ENCODE measurements at regions not wholly inside any gene's neighbourhood (a gene's known extent, or its start where the extent isn't known, plus 50 kb on each side); places are given as distances from the start of the nearest gene placed in this dataset.

GRCh38 chr18:78562531-78562961, 417.1 kb upstream of the SALL3 start:
- no peak for DNase-seq

GRCh38 chr18:78563110-78563509, 416.5 kb upstream of the SALL3 start:
- DNase-seq, result no peak

GRCh38 chr18:78564030-78564429, 415.6 kb upstream of the SALL3 start:
- DNase-seq, result no peak

- DNase-seq, result no peak
These were observed 415.1 kb upstream of the SALL3 start for GRCh38 chr18:78564518-78564917.

- DNase-seq, result no peak
These were observed 414.4 kb upstream of the SALL3 start for GRCh38 chr18:78565240-78565639.

- no peak for DNase-seq
These were observed 413.6 kb upstream of the SALL3 start for GRCh38 chr18:78566065-78566464.

GRCh38 chr18:78566720-78567119, 412.9 kb upstream of the SALL3 start:
- DNase-seq, result no peak

- DNase-seq, result no peak
These were observed 408.4 kb upstream of the SALL3 start for GRCh38 chr18:78571063-78571785.

- DNase-seq, result no peak
These were observed 407.7 kb upstream of the SALL3 start for GRCh38 chr18:78571831-78572347.

- no peak for DNase-seq
These were observed 405.8 kb upstream of the SALL3 start for GRCh38 chr18:78573773-78574172.

- DNase-seq, result no peak
These were observed 402.7 kb upstream of the SALL3 start for GRCh38 chr18:78576967-78577366.

- no peak for DNase-seq
These were observed 400.2 kb upstream of the SALL3 start for GRCh38 chr18:78579449-78579848.

- DNase-seq, result no peak
These were observed 399.6 kb upstream of the SALL3 start for GRCh38 chr18:78579854-78580577.

- no peak for DNase-seq
These were observed 398.7 kb upstream of the SALL3 start for GRCh38 chr18:78580835-78581339.

GRCh38 chr18:78582181-78582709, 397.4 kb upstream of the SALL3 start:
- no peak for DNase-seq

- no peak for DNase-seq
These were observed 396.5 kb upstream of the SALL3 start for GRCh38 chr18:78582898-78583738.

- peak; percentile 4 for DNase-seq
These were observed 395.7 kb upstream of the SALL3 start for GRCh38 chr18:78583739-78584458.

- no peak for DNase-seq
These were observed 395.1 kb upstream of the SALL3 start for GRCh38 chr18:78584459-78585022.

GRCh38 chr18:78586586-78586985, 393.0 kb upstream of the SALL3 start:
- no peak for DNase-seq

GRCh38 chr18:78587096-78587495, 392.5 kb upstream of the SALL3 start:
- DNase-seq, result no peak

All from COR-L47 (cell line).